ENCODE measurements at regions not wholly inside any gene's neighbourhood (a gene's known extent, or its start where the extent isn't known, plus 50 kb on each side); places are given as distances from the start of the nearest gene placed in this dataset.

DNA sequence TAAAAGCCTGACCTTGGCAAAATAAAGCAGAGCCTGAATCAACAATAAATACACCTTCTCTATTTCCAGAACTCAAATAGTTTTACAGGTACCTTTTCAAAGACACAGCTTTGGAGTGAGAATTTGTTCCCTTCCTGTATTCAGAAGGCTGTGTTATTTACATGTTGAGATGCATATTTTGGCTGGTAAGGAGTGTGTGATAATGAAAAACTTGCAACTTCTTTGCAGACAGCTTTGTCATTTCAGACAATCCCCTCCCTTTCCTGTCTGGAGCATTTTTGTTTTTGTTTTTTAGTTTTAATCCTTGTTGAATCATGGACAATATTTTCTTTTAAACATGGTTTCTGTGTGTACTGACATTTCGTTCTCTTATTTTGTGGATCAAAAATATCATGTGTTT lies 493.8 kb downstream of the FAT4 start:
- TF ChIP-seq, protein P1, sequence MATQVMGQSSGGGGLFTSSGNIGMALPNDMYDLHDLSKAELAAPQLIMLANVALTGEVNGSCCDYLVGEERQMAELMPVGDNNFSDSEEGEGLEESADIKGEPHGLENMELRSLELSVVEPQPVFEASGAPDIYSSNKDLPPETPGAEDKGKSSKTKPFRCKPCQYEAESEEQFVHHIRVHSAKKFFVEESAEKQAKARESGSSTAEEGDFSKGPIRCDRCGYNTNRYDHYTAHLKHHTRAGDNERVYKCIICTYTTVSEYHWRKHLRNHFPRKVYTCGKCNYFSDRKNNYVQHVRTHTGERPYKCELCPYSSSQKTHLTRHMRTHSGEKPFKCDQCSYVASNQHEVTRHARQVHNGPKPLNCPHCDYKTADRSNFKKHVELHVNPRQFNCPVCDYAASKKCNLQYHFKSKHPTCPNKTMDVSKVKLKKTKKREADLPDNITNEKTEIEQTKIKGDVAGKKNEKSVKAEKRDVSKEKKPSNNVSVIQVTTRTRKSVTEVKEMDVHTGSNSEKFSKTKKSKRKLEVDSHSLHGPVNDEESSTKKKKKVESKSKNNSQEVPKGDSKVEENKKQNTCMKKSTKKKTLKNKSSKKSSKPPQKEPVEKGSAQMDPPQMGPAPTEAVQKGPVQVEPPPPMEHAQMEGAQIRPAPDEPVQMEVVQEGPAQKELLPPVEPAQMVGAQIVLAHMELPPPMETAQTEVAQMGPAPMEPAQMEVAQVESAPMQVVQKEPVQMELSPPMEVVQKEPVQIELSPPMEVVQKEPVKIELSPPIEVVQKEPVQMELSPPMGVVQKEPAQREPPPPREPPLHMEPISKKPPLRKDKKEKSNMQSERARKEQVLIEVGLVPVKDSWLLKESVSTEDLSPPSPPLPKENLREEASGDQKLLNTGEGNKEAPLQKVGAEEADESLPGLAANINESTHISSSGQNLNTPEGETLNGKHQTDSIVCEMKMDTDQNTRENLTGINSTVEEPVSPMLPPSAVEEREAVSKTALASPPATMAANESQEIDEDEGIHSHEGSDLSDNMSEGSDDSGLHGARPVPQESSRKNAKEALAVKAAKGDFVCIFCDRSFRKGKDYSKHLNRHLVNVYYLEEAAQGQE (IDR thresholded peaks at IDR 0.05; ENCODE audit: low read depth, low read length), result no peak
- TF ChIP-seq HCFC1 (IDR thresholded peaks at IDR 0.05; ENCODE audit: low read length) (no peak), ZNF24 (IDR thresholded peaks at IDR 0.05) (no peak), POLR2A (IDR thresholded peaks at IDR 0.05; ENCODE audit: low read depth, low read length) (no peak), MTA2 (IDR thresholded peaks at IDR 0.05; ENCODE audit: low read depth) (no peak), BHLHE40 (IDR thresholded peaks at IDR 0.05; ENCODE audit: borderline replicate concordance in 1 of 2, low read depth in 2 of 2, low read length in 1 of 2) (no peak), RELA (IDR thresholded peaks at IDR 0.05; ENCODE audit: borderline replicate concordance, partially characterized antibody) (no peak), SIX5 (IDR thresholded peaks at IDR 0.05; ENCODE audit: low read depth, low read length, severe bottlenecking) (no peak), MYC (IDR thresholded peaks at IDR 0.05; ENCODE audit: insufficient read depth, insufficient read length, insufficient replicate concordance, low read length, severe bottlenecking) (no peak), FOXK2 (IDR thresholded peaks at IDR 0.05) (no peak), NFYB (IDR thresholded peaks at IDR 0.05; ENCODE audit: insufficient read depth, low read depth, low read length) (no peak)
